WTC11 (cell line): ENCODE measurements at regions not wholly inside any gene's neighbourhood (a gene's known extent, or its start where the extent isn't known, plus 50 kb on each side); places are given as distances from the start of the nearest gene placed in this dataset.
"Not testable (repeated sequence)": the region's sequence is repeated elsewhere in the genome, so short reads cannot be mapped to it uniquely, and the experiment has no call there.

Experiments used
- CTCF ChIP-seq: fragments of 200-600 bp; IDR thresholded peaks from 2 replicates; pipeline ENCODE4 v1.8.0; 2022; ENCODE audit warnings: antibody characterized with exemption
- TF ChIP-seq, protein P1 (sequence below): sonication (generic); formaldehyde crosslinking; IDR thresholded peaks from 2 replicates; pipeline ENCODE4 v1.8.1; 2023; ENCODE audit warnings: mild to moderate bottlenecking, missing genetic modification reagents, moderate library complexity

DNA sequence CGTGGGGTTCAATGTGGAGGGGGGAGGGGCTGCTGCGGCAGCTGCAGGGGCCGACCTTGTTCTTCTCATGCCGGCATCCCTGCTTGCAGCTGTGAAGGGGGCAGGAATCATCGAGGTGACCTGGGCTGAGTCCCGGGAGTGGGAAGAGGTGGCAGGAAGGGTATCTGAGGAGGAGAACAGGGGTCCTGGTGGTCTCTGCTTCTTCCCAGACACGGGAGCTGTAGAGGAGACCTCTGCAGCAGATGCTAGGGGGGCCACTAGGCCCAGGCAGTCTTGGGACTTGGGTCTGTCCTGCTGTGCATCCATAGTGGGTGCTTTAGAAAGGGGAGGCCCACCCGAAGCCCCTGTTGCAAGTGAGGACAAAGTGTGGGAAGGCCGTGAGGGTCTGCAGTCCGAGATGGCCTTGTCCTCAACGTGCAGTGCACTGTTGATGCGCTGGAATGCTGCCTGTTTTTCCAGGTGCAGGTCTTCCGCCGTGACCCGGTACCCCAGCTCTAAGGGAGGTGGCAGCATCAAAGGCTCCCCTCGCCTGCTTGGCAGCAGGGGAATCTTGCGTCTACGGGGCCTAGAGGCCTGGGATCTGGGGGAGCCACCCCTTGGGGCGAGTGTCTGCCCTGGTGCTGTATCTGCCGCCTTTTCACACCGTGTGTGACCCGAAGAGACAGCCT lies 1370.0 kb downstream of the CDH12 start:
- TF ChIP-seq CTCF = not testable (repeated sequence)
- TF ChIP-seq, protein P1, sequence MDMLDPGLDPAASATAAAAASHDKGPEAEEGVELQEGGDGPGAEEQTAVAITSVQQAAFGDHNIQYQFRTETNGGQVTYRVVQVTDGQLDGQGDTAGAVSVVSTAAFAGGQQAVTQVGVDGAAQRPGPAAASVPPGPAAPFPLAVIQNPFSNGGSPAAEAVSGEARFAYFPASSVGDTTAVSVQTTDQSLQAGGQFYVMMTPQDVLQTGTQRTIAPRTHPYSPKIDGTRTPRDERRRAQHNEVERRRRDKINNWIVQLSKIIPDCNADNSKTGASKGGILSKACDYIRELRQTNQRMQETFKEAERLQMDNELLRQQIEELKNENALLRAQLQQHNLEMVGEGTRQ (CRISPR knock-in tag) = not testable (repeated sequence)
